ENCODE measurements at regions not wholly inside any gene's neighbourhood (a gene's known extent, or its start where the extent isn't known, plus 50 kb on each side); places are given as distances from the start of the nearest gene placed in this dataset.

DNA sequence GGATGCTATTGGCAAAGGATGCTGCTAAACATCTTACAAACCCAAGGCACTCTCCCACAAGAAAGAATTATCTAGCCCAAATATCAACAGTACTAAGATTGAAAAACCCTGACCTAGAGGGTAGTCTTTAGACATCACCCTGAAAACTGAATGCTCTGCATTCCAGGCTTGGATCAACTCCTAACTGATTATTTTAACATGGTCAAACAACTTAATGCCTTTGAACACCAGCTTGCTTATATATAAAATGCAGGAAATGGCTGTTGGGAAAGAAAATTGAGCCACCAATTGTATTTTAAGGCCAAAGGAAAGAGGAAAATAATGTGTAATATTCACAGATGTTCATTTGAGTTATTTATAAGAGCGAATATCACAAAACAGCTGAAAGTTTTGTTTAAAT lies 72.2 kb upstream of the C1orf87 start:
- intact Hi-C loops (cut with micrococcal nuclease; ENCODE audit: unreplicated experiment), result no loop called here

DNA sequence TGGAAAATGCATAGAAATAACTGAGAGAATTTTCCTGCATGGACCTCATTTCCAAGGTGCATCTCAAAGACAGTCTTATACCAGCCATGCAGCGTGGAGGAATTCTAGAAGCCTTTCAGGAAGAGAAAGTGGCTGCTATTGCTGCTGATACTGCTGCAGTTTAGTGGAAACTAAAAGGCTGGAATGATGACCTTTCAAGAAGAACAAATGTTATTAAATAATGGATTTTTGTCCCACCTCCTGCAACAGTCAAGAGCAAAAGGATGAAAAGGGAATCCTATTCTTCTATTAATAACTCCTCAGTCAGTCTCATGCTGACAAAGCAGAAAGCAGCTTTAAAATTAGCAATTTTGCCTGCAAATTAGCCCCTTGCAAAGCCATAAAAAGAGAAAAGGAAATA lies 68.2 kb upstream of the C1orf87 start:
- TF ChIP-seq, protein P1, sequence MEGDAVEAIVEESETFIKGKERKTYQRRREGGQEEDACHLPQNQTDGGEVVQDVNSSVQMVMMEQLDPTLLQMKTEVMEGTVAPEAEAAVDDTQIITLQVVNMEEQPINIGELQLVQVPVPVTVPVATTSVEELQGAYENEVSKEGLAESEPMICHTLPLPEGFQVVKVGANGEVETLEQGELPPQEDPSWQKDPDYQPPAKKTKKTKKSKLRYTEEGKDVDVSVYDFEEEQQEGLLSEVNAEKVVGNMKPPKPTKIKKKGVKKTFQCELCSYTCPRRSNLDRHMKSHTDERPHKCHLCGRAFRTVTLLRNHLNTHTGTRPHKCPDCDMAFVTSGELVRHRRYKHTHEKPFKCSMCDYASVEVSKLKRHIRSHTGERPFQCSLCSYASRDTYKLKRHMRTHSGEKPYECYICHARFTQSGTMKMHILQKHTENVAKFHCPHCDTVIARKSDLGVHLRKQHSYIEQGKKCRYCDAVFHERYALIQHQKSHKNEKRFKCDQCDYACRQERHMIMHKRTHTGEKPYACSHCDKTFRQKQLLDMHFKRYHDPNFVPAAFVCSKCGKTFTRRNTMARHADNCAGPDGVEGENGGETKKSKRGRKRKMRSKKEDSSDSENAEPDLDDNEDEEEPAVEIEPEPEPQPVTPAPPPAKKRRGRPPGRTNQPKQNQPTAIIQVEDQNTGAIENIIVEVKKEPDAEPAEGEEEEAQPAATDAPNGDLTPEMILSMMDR (conservative IDR thresholded peaks at IDR 0.05; ENCODE audit: low read depth, low read length), result no peak
- TF ChIP-seq EZH2 (IDR thresholded peaks at IDR 0.05; ENCODE audit: borderline replicate concordance, low read depth, low read length, poor library complexity, severe bottlenecking), result no peak
- Histone ChIP-seq H3K4me3 (ENCODE audit: low read depth, low read length, poor library complexity, severe bottlenecking) (no peak overlapping the region), H3K27me3 (replicated peaks; ENCODE audit: insufficient read depth, low read depth, low read length, poor library complexity) (no peaks in the 10 kb centered on the region), H3K27ac (ENCODE audit: low read depth, low read length, poor library complexity, severe bottlenecking) (no peak overlapping the region), H3K9me3 (ENCODE audit: low read depth, low read length, poor library complexity, severe bottlenecking) (no peaks in the 10 kb centered on the region), H3K36me3 (ENCODE audit: insufficient read depth, low read length, poor library complexity, severe bottlenecking) (no peaks in the 10 kb centered on the region), H3K4me1 (ENCODE audit: insufficient read depth, low read length, poor library complexity, severe bottlenecking) (no peaks in the 10 kb centered on the region)
- no TSS peak for BruUV-seq (replicated peaks)
- ChIA-PET POLR2A (ENCODE audit: low non-redundant PET) (no interaction called here), CTCF (no interaction called here)
- intact Hi-C loops (cut with micrococcal nuclease; ENCODE audit: unreplicated experiment), result no loop called here
- DNase-seq (ENCODE audit: low spot score), result no peak

More for the DNA sequence above, 72.2 kb upstream of the C1orf87 start:
- peaks cover 3% of the 10 kb centered on the region for H3K27me3 ChIP-seq (replicated peaks; ENCODE audit: insufficient read depth, low read depth, low read length, poor library complexity)
- no peaks in the 10 kb centered on the region for H3K4me1 ChIP-seq (ENCODE audit: insufficient read depth, low read length, poor library complexity, severe bottlenecking)
- ChIA-PET CTCF (no interaction called here), POLR2A (ENCODE audit: low non-redundant PET) (no interaction called here)
- H3K27ac ChIP-seq (ENCODE audit: low read depth, low read length, poor library complexity, severe bottlenecking), result no peak overlapping the region
- H3K36me3 ChIP-seq (ENCODE audit: insufficient read depth, low read length, poor library complexity, severe bottlenecking), result no peaks in the 10 kb centered on the region
- H3K4me3 ChIP-seq (ENCODE audit: low read depth, low read length, poor library complexity, severe bottlenecking), result no peak overlapping the region
- DNase-seq (ENCODE audit: low spot score), result no peak
- BruUV-seq (replicated peaks), result no TSS peak
- no peak for TF ChIP-seq EZH2 (IDR thresholded peaks at IDR 0.05; ENCODE audit: borderline replicate concordance, low read depth, low read length, poor library complexity, severe bottlenecking)
- TF ChIP-seq, protein P1 (conservative IDR thresholded peaks at IDR 0.05; ENCODE audit: low read depth, low read length), result no peak
- H3K9me3 ChIP-seq (ENCODE audit: low read depth, low read length, poor library complexity, severe bottlenecking), result no peaks in the 10 kb centered on the region

DNA sequence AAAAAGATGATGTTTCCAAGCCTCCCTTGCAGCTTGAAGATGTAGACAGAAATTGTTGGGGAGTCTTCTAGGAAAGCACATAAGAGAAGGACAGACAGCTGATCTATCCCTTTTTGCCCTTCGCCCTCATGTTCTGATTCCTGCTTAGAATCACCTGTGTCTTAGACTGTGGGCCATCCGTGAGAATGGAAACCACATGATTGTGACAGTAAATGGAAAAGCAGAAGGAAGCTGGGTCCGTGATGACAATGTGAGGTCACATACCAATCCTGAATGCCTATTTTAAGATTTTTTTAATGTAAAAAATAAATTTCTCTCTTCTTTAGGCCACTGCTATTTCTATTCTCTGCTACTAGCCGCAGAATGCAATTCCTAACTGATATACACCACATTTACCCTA lies 67.7 kb upstream of the C1orf87 start:
- TF ChIP-seq, protein P1 (conservative IDR thresholded peaks at IDR 0.05; ENCODE audit: low read depth, low read length), result no peak
- TF ChIP-seq EZH2 (IDR thresholded peaks at IDR 0.05; ENCODE audit: borderline replicate concordance, low read depth, low read length, poor library complexity, severe bottlenecking), result no peak
- H3K9me3 ChIP-seq (ENCODE audit: low read depth, low read length, poor library complexity, severe bottlenecking), result no peaks in the 10 kb centered on the region
- ChIA-PET POLR2A (ENCODE audit: low non-redundant PET) (no interaction called here), CTCF (no interaction called here)
- no TSS peak for BruUV-seq (replicated peaks)
- H3K4me3 ChIP-seq (ENCODE audit: low read depth, low read length, poor library complexity, severe bottlenecking), result no peak overlapping the region
- H3K36me3 ChIP-seq (ENCODE audit: insufficient read depth, low read length, poor library complexity, severe bottlenecking), result no peaks in the 10 kb centered on the region
- H3K27ac ChIP-seq (ENCODE audit: low read depth, low read length, poor library complexity, severe bottlenecking), result no peak overlapping the region
- no peaks in the 10 kb centered on the region for H3K4me1 ChIP-seq (ENCODE audit: insufficient read depth, low read length, poor library complexity, severe bottlenecking)
- intact Hi-C loops (cut with micrococcal nuclease; ENCODE audit: unreplicated experiment), result no loop called here
- no peaks in the 10 kb centered on the region for H3K27me3 ChIP-seq (replicated peaks; ENCODE audit: insufficient read depth, low read depth, low read length, poor library complexity)
- DNase-seq (ENCODE audit: low spot score), result no peak

Measured in A673 (cell line).